Hepatocyte (in vitro differentiated cells): ENCODE measurements at regions not wholly inside any gene's neighbourhood (a gene's known extent, or its start where the extent isn't known, plus 50 kb on each side); places are given as distances from the start of the nearest gene placed in this dataset.

ENCODE experiments used
- EZH2phosphoT487 ChIP-seq: fragments of 200-600 bp; sonication (generic); IDR thresholded peaks from one replicate; pipeline ENCODE4 v1.6.1; 2018; ENCODE audit warnings: antibody characterized with exemption, mild to moderate bottlenecking, low read depth, moderate library complexity; ENCODE audit not compliant: unreplicated experiment, severe bottlenecking
- TF ChIP-seq, protein P1 (sequence below): fragments of 200-600 bp; sonication (generic); IDR thresholded peaks from 2 replicates; pipeline ENCODE4 v1.5.1; 2016; ENCODE audit warnings: antibody characterized with exemption, mild to moderate bottlenecking; ENCODE audit not compliant: poor library complexity

DNA sequence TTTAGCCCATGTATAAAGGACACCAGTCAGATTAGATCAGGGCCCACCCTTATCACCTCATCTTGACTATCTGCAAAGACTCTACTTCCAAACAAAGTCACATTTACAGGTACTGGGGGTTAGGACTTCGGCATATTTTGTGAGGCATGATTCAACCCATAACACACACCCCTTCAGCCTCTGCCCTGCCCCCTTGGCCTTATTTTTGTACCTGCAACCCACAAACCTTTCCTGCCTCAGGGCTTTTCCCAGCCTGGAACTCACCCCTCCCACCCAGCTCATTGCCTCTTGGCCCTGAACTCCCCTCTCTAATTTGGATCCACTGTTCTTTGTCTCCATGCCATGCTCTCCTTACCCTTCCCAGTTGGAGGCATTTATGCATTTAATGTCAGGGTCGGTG is 1116.9 kb downstream of the TBC1D22A start:
- TF ChIP-seq, protein P1, sequence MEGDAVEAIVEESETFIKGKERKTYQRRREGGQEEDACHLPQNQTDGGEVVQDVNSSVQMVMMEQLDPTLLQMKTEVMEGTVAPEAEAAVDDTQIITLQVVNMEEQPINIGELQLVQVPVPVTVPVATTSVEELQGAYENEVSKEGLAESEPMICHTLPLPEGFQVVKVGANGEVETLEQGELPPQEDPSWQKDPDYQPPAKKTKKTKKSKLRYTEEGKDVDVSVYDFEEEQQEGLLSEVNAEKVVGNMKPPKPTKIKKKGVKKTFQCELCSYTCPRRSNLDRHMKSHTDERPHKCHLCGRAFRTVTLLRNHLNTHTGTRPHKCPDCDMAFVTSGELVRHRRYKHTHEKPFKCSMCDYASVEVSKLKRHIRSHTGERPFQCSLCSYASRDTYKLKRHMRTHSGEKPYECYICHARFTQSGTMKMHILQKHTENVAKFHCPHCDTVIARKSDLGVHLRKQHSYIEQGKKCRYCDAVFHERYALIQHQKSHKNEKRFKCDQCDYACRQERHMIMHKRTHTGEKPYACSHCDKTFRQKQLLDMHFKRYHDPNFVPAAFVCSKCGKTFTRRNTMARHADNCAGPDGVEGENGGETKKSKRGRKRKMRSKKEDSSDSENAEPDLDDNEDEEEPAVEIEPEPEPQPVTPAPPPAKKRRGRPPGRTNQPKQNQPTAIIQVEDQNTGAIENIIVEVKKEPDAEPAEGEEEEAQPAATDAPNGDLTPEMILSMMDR: no peak
- no peak for TF ChIP-seq EZH2phosphoT487
